Suprapubic skin (tissue), 4 donors: ENCODE measurements at regions not wholly inside any gene's neighbourhood (a gene's known extent, or its start where the extent isn't known, plus 50 kb on each side); places are given as distances from the start of the nearest gene placed in this dataset.

Source experiments
- EP300 ChIP-seq: sonication (generic); formaldehyde crosslinking; IDR thresholded peaks from one replicate; pipeline ENCODE4 v1.6.1; 2017; ENCODE audit warnings: antibody characterized with exemption
- POLR2AphosphoS5 ChIP-seq, 3 donors: sonication (generic); formaldehyde crosslinking; IDR thresholded peaks; one replicate each; pipeline ENCODE4 v1.6.1; 2017; ENCODE audit warnings: antibody characterized with exemption in 3 of 3
- TF ChIP-seq, protein P1 (sequence below), 2 donors: fragments of 200-600 bp in 1 of 2; fragments of 450-650 bp in 1 of 2; sonication (generic) in 1 of 2; IDR thresholded peaks; one replicate each; pipeline ENCODE4 v1.5.1; 2016 to 2019; ENCODE audit warnings: antibody characterized with exemption in 2 of 2, mild to moderate bottlenecking in 1 of 2, moderate library complexity in 1 of 2

GRCh38 chr4:74665346-74665745, 129.0 kb downstream of the BTC start:
- TF ChIP-seq, protein P1, sequence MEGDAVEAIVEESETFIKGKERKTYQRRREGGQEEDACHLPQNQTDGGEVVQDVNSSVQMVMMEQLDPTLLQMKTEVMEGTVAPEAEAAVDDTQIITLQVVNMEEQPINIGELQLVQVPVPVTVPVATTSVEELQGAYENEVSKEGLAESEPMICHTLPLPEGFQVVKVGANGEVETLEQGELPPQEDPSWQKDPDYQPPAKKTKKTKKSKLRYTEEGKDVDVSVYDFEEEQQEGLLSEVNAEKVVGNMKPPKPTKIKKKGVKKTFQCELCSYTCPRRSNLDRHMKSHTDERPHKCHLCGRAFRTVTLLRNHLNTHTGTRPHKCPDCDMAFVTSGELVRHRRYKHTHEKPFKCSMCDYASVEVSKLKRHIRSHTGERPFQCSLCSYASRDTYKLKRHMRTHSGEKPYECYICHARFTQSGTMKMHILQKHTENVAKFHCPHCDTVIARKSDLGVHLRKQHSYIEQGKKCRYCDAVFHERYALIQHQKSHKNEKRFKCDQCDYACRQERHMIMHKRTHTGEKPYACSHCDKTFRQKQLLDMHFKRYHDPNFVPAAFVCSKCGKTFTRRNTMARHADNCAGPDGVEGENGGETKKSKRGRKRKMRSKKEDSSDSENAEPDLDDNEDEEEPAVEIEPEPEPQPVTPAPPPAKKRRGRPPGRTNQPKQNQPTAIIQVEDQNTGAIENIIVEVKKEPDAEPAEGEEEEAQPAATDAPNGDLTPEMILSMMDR (IDR thresholded peaks at IDR 0.05): no peak
- TF ChIP-seq EP300 (no peak), POLR2AphosphoS5 (IDR thresholded peaks at IDR 0.05) (no peak)
